ENCODE measurements at regions not wholly inside any gene's neighbourhood (a gene's known extent, or its start where the extent isn't known, plus 50 kb on each side); places are given as distances from the start of the nearest gene placed in this dataset.
"Not testable (repeated sequence)": the region's sequence is repeated elsewhere in the genome, so short reads cannot be mapped to it uniquely, and the experiment has no call there.

- no peak for DNase-seq (ENCODE audit: low read depth in 2 of 2)
These were observed 101.2 kb upstream of the CITED2 start for GRCh38 chr6:139475646-139476045.

- no peak for DNase-seq (ENCODE audit: low read depth in 2 of 2)
These were observed 100.8 kb upstream of the CITED2 start for GRCh38 chr6:139475241-139475640.

- no peak for DNase-seq (ENCODE audit: low read depth in 2 of 2)
These were observed 100.0 kb upstream of the CITED2 start for GRCh38 chr6:139474145-139475108.

- DNase-seq (ENCODE audit: low read depth in 2 of 2): no peak
These were observed 99.3 kb upstream of the CITED2 start for GRCh38 chr6:139473731-139474130.

- no peak for DNase-seq (ENCODE audit: low read depth in 2 of 2)
These were observed 98.8 kb upstream of the CITED2 start for GRCh38 chr6:139473231-139473701.

- no peak for DNase-seq (ENCODE audit: low read depth in 2 of 2)
These were observed 98.0 kb upstream of the CITED2 start for GRCh38 chr6:139472351-139473015.

- no peak for DNase-seq (ENCODE audit: low read depth in 2 of 2)
These were observed 96.5 kb upstream of the CITED2 start for GRCh38 chr6:139470997-139471396.

GRCh38 chr6:139468178-139468819 lies 93.9 kb upstream of the CITED2 start:
- DNase-seq (ENCODE audit: low read depth in 2 of 2): no peak

GRCh38 chr6:139457476-139457875 lies 83.0 kb upstream of the CITED2 start:
- no peak for DNase-seq (ENCODE audit: low read depth in 2 of 2)

GRCh38 chr6:139452148-139452876 lies 77.9 kb upstream of the CITED2 start:
- DNase-seq (ENCODE audit: low read depth in 2 of 2): no peak

GRCh38 chr6:139449611-139450000 lies 75.2 kb upstream of the CITED2 start:
- DNase-seq (ENCODE audit: low read depth in 2 of 2): no peak

GRCh38 chr6:139448998-139449610 lies 74.7 kb upstream of the CITED2 start:
- no peak for DNase-seq (ENCODE audit: low read depth in 2 of 2)

GRCh38 chr6:139448051-139448649 lies 73.7 kb upstream of the CITED2 start:
- no peak for DNase-seq (ENCODE audit: low read depth in 2 of 2)

- DNase-seq (ENCODE audit: low read depth in 2 of 2): no peak
These were observed 73.2 kb upstream of the CITED2 start for GRCh38 chr6:139447656-139447975.

GRCh38 chr6:139446768-139447655 lies 72.6 kb upstream of the CITED2 start:
- DNase-seq (ENCODE audit: low read depth in 2 of 2): no peak

GRCh38 chr6:139446138-139446715 lies 71.8 kb upstream of the CITED2 start:
- no peak for DNase-seq (ENCODE audit: low read depth in 2 of 2)

GRCh38 chr6:139444273-139444787 lies 69.9 kb upstream of the CITED2 start:
- DNase-seq (ENCODE audit: low read depth in 2 of 2): not testable (repeated sequence)

GRCh38 chr6:139443231-139444112 lies 69.0 kb upstream of the CITED2 start:
- no peak for DNase-seq (ENCODE audit: low read depth in 2 of 2)
